Glutamatergic neuron (in vitro differentiated cells): ENCODE measurements at regions not wholly inside any gene's neighbourhood (a gene's known extent, or its start where the extent isn't known, plus 50 kb on each side); places are given as distances from the start of the nearest gene placed in this dataset.

Experiments
- DNase-seq: peaks from one replicate; pipeline ENCODE4 v3.0.0; 2022
- H3K27ac Mint-ChIP-seq: one replicate; pipeline ENCODE4 v1.8.0; 2020; ENCODE audit warnings: mild to moderate bottlenecking, mixed read lengths, inconsistent platforms; ENCODE audit not compliant: unreplicated experiment
- H3K27me3 Mint-ChIP-seq: one replicate; pipeline ENCODE4 v1.8.0; 2020; ENCODE audit warnings: mild to moderate bottlenecking, moderate library complexity, mixed read lengths, inconsistent platforms; ENCODE audit not compliant: unreplicated experiment
- H3K36me3 Mint-ChIP-seq: one replicate; pipeline ENCODE4 v1.8.0; 2020; ENCODE audit warnings: mild to moderate bottlenecking, mixed read lengths, inconsistent platforms; ENCODE audit not compliant: unreplicated experiment
- H3K4me1 Mint-ChIP-seq: one replicate; pipeline ENCODE4 v1.8.0; 2020; ENCODE audit warnings: mild to moderate bottlenecking, low read depth, mixed read lengths, inconsistent platforms; ENCODE audit not compliant: unreplicated experiment
- H3K4me3 Mint-ChIP-seq: one replicate; pipeline ENCODE4 v1.8.0; 2020; ENCODE audit warnings: mild to moderate bottlenecking, mixed read lengths, inconsistent platforms; ENCODE audit not compliant: unreplicated experiment
- H3K9me3 Mint-ChIP-seq: one replicate; pipeline ENCODE4 v1.8.0; 2020; ENCODE audit warnings: mild to moderate bottlenecking, moderate library complexity, mixed read lengths, inconsistent platforms; ENCODE audit not compliant: unreplicated experiment
- TF ChIP-seq, protein P1 (sequence below): fragments of 200-600 bp; sonication (generic); IDR thresholded peaks from one replicate; pipeline ENCODE4 v1.5.0; 2021; ENCODE audit not compliant: partially characterized antibody, unreplicated experiment

DNA sequence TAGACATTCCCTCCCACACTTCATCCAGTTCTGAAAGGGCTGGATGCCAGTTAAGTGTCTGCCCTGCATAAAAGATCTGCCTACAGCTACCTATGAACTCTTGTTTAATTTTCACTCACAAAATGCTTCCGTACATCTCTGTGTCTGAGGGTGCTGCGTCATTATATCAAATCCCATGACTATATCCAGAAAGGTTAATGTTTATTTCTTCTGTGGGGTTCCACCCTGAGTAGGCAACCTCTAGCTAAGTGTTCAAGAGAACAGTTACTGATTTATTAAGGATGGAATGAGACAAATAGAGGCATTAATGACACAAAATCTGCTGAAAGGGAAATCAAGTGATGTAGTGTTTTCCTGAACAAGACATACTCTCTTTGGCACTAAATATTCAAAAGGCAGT, 220.2 kb downstream of the MTHFS start:
- H3K36me3 Mint-ChIP-seq, result no peaks in the 10 kb centered on the region
- no peak overlapping the region for H3K27ac Mint-ChIP-seq
- peaks cover 2% of the 10 kb centered on the region for H3K9me3 Mint-ChIP-seq
- TF ChIP-seq, protein P1, sequence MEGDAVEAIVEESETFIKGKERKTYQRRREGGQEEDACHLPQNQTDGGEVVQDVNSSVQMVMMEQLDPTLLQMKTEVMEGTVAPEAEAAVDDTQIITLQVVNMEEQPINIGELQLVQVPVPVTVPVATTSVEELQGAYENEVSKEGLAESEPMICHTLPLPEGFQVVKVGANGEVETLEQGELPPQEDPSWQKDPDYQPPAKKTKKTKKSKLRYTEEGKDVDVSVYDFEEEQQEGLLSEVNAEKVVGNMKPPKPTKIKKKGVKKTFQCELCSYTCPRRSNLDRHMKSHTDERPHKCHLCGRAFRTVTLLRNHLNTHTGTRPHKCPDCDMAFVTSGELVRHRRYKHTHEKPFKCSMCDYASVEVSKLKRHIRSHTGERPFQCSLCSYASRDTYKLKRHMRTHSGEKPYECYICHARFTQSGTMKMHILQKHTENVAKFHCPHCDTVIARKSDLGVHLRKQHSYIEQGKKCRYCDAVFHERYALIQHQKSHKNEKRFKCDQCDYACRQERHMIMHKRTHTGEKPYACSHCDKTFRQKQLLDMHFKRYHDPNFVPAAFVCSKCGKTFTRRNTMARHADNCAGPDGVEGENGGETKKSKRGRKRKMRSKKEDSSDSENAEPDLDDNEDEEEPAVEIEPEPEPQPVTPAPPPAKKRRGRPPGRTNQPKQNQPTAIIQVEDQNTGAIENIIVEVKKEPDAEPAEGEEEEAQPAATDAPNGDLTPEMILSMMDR, result no peak
- no peak for DNase-seq
- no peak overlapping the region for H3K4me3 Mint-ChIP-seq
- no peaks in the 10 kb centered on the region for H3K27me3 Mint-ChIP-seq
- H3K4me1 Mint-ChIP-seq, result no peaks in the 10 kb centered on the region

DNA sequence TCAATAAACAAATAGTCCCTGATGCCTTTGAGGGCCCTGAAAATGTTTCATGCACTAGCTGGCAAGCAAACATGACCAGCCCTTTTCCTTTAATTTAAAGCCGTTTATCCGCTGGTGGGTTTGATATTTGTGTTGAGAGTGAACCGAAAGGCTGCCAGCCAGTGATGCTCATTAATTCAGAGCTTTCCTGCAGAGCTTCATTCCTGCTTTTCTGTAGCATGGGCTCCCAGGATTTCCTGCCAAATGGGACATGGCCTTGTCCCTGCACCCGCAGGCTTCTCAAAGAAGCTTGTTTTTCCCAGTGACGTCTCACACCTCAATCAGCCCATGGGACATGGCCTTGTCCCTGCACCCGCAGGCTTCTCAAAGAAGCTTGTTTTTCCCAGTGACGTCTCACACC, 219.6 kb downstream of the MTHFS start:
- no peak overlapping the region for H3K27ac Mint-ChIP-seq
- H3K4me1 Mint-ChIP-seq, result peaks cover under 1% of the 10 kb centered on the region
- H3K4me3 Mint-ChIP-seq, result no peak overlapping the region
- DNase-seq, result no peak
- no peaks in the 10 kb centered on the region for H3K27me3 Mint-ChIP-seq
- peaks cover 2% of the 10 kb centered on the region for H3K9me3 Mint-ChIP-seq
- TF ChIP-seq, protein P1, result no peak
- no peaks in the 10 kb centered on the region for H3K36me3 Mint-ChIP-seq

DNA sequence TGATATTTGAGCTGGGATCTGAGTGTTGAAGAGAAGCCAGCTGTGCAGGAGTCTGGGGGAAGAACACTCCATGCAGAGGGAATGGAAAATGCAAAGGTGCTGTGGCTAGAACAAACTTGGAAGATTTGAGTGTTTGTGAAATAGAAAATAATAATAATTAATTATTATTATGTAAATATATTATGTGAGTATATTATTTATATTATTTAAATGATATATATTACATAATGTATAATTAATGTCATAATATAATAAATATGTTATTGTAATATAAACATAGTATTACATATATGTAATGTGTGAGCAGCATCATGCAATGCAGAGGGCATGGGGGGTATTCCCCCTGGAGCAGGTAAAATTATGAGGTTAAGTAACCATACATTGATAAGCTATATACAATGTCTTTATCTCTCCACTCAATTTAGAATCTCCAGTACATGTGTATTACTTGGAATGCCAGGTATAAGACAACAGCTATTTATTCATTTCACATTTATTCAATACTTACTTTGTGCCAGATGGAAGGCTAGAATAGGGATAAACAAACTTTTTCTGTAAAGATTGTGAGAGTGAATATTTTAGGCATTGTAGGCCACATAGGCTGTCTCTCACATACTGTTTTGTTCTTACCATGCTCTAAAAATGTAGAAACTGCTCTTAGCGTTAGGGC, 218.6 kb downstream of the MTHFS start:
- Mint-ChIP-seq H3K4me1 (peaks cover 2% of the 10 kb centered on the region), H3K9me3 (peaks cover 2% of the 10 kb centered on the region), H3K4me3 (no peak overlapping the region), H3K27me3 (no peaks in the 10 kb centered on the region), H3K36me3 (no peaks in the 10 kb centered on the region), H3K27ac (no peak overlapping the region)
- DNase-seq, result no peak
- TF ChIP-seq, protein P1, result no peak

DNA sequence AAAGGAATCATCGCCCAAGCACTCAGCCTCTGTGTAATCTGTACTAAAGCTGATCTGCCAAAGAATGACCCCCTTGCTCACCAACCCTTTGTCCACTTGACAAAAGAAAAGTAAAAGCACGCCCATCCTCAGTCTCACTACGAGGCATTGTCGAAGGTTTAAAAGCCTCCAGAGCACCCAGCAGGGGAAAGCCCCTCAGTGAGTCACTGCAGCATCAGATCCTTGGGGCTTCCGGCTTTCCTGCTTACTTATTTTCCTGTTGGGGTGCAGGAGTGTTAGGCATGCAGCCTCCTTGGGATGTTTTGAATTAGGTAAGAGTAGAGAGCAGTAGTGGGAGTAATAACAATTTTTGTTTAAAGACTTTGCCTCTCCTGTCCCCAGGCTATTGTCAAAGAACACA, 216.1 kb downstream of the MTHFS start:
- Mint-ChIP-seq H3K9me3 (no peaks in the 10 kb centered on the region), H3K4me1 (peaks cover 2% of the 10 kb centered on the region), H3K4me3 (no peak overlapping the region), H3K27ac (no peak overlapping the region), H3K27me3 (no peaks in the 10 kb centered on the region), H3K36me3 (no peaks in the 10 kb centered on the region)
- no peak for DNase-seq
- TF ChIP-seq, protein P1, result no peak

DNA sequence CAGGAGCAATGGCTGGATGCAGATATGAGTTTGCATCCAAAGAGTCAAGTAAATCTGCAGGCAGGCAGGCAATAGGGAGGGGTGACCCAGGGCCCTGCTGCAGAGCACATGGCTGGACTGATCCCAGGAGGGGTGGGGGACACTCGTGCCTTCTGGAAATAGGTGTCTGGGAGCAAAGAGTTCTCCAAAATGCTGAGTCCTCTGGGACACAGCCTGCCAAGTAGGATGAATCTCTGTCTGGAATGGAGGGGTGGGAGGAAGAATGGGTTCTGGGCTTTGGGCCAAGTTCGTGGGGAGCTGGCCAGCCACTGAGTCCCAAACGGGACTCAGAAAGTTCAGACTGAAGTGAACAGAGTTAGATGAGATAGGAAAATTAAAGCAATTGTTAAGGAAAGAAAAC, 214.5 kb downstream of the MTHFS start:
- no peak overlapping the region for H3K4me3 Mint-ChIP-seq
- TF ChIP-seq, protein P1, result no peak
- H3K27me3 Mint-ChIP-seq, result no peaks in the 10 kb centered on the region
- no peak for DNase-seq
- peaks cover 2% of the 10 kb centered on the region for H3K9me3 Mint-ChIP-seq
- H3K27ac Mint-ChIP-seq, result no peak overlapping the region
- H3K4me1 Mint-ChIP-seq, result peaks cover 6% of the 10 kb centered on the region
- no peaks in the 10 kb centered on the region for H3K36me3 Mint-ChIP-seq
